ENCODE measurements at regions not wholly inside any gene's neighbourhood (a gene's known extent, or its start where the extent isn't known, plus 50 kb on each side); places are given as distances from the start of the nearest gene placed in this dataset.

- Histone ChIP-seq H3K9me3 (no peaks in the 10 kb centered on the region), H3K36me3 (ENCODE audit: insufficient read depth in 1 of 2, low read depth in 1 of 2) (no peaks in the 10 kb centered on the region), H3K27me3 (ENCODE audit: insufficient read depth in 3 of 3, low read length in 2 of 3) (no peaks in the 10 kb centered on the region), H3K4me1 (no peaks in the 10 kb centered on the region), H3K27ac (no peak overlapping the region), H3K4me3 (no peak overlapping the region)
- WGBS, 3 donors: 32 to 41% (median 36%) methylated on average over 15 of the region's 15 CpGs
- intact Hi-C loops (cut with DNase I): no loop called here
- no peak for ATAC-seq
- TF ChIP-seq CTCF (IDR thresholded peaks at IDR 0.05): no peak
- no peak for DNase-seq
These were observed 120.3 kb upstream of the BASP1 start for GRCh38 chr5:17096952-17097695.

- WGBS, 3 donors: 84 to 90% (median 85%) methylated on average over 8 of the region's 8 CpGs
- no peaks in the 10 kb centered on the region for H3K9me3 ChIP-seq
- no peaks in the 10 kb centered on the region for H3K27me3 ChIP-seq (ENCODE audit: insufficient read depth in 3 of 3, low read length in 2 of 3)
- intact Hi-C loops (cut with DNase I): no loop called here
- H3K4me3 ChIP-seq: no peak overlapping the region
- no peak for TF ChIP-seq CTCF (IDR thresholded peaks at IDR 0.05)
- no peaks in the 10 kb centered on the region for H3K4me1 ChIP-seq
- DNase-seq (no peak), ATAC-seq (no peak)
- no peaks in the 10 kb centered on the region for H3K36me3 ChIP-seq (ENCODE audit: insufficient read depth in 1 of 2, low read depth in 1 of 2)
- H3K27ac ChIP-seq: no peak overlapping the region
These were observed 117.5 kb upstream of the BASP1 start for GRCh38 chr5:17099946-17100345.

DNA sequence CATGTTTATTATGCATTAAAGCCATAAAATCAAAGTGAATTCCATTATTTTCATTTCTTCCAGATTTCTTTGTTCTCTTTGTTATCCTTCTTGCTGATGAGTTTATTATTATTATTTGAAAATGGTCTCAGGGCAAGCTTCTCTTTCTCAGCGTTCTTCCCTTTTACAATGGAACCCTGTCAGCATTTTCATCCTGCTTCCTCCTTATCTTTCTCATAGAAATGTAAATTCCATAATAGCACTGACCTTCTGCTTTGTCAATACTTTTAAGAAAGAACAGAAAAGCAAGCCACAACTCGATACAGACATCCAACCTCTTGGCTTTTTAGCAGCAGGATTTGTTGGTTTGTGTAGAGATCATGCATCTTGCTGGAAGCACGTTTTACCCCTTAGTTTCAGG is 114.0 kb upstream of the BASP1 start:
- Histone ChIP-seq H3K4me3 (no peak overlapping the region), H3K9me3 (no peaks in the 10 kb centered on the region), H3K27ac (no peak overlapping the region), H3K36me3 (ENCODE audit: insufficient read depth in 1 of 2, low read depth in 1 of 2) (no peaks in the 10 kb centered on the region), H3K4me1 (no peaks in the 10 kb centered on the region), H3K27me3 (ENCODE audit: insufficient read depth in 3 of 3, low read length in 2 of 3) (no peaks in the 10 kb centered on the region)
- no peak for ATAC-seq
- intact Hi-C loops (cut with DNase I): no loop called here
- WGBS, 3 donors: 53 to 66% (median 64%) methylated on average over 3 of the region's 3 CpGs
- no peak for DNase-seq
- no peak for TF ChIP-seq CTCF (IDR thresholded peaks at IDR 0.05)

DNA sequence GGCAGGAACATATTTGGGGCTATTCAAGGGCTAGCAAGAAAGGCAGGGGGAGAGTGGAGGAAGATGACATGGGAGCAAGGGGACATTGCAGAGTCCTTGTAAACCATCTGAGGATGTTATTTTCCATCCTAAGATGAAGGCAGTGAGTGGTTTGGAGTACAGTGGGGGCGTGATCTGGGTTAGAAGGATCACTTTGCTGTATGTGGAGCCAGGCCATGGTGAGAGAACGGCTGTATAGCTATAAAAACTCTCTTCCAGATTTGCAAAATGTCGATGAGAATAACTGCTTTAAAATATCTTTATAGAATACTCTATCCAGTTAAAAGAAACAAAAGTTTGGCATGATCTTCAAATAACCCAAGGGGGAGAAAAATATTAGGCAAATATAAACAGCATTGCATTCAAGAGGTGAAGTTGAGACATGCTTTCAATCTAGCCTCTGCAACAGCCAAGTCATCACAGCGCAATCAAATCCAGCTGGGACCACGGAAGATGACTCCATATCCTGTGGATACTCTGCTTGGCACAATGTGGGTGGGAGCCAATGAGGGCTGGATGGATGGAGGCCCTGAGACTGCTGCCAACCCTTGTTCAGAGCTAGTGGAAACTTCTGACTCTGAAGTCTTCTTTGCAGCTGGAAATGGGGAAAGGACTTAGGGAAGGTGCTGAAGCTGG is 111.5 kb upstream of the BASP1 start:
- Histone ChIP-seq H3K4me3 (no peak overlapping the region), H3K27me3 (ENCODE audit: insufficient read depth in 3 of 3, low read length in 2 of 3) (no peaks in the 10 kb centered on the region), H3K27ac (no peak overlapping the region), H3K9me3 (no peaks in the 10 kb centered on the region), H3K4me1 (no peaks in the 10 kb centered on the region), H3K36me3 (ENCODE audit: insufficient read depth in 1 of 2, low read depth in 1 of 2) (no peaks in the 10 kb centered on the region)
- 44 to 56% (median 54%) methylated on average over 5 of the region's 5 CpGs for WGBS, 3 donors
- peak in 1 of 4 donors; percentile 40 for ATAC-seq
- no peak for TF ChIP-seq CTCF (IDR thresholded peaks at IDR 0.05)
- DNase-seq: peak in 1 of 2 donors; percentile 60
- intact Hi-C loops (cut with DNase I): no loop called here
